ENCODE measurements at regions not wholly inside any gene's neighbourhood (a gene's known extent, or its start where the extent isn't known, plus 50 kb on each side); places are given as distances from the start of the nearest gene placed in this dataset.

- TF ChIP-seq, protein P1, sequence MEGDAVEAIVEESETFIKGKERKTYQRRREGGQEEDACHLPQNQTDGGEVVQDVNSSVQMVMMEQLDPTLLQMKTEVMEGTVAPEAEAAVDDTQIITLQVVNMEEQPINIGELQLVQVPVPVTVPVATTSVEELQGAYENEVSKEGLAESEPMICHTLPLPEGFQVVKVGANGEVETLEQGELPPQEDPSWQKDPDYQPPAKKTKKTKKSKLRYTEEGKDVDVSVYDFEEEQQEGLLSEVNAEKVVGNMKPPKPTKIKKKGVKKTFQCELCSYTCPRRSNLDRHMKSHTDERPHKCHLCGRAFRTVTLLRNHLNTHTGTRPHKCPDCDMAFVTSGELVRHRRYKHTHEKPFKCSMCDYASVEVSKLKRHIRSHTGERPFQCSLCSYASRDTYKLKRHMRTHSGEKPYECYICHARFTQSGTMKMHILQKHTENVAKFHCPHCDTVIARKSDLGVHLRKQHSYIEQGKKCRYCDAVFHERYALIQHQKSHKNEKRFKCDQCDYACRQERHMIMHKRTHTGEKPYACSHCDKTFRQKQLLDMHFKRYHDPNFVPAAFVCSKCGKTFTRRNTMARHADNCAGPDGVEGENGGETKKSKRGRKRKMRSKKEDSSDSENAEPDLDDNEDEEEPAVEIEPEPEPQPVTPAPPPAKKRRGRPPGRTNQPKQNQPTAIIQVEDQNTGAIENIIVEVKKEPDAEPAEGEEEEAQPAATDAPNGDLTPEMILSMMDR (IDR thresholded peaks at IDR 0.05 in 8 of 11, conservative IDR thresholded peaks at IDR 0.05 in 3 of 11), result no peak
- no peak for TF ChIP-seq POLR2A (IDR thresholded peaks at IDR 0.05)
- TF ChIP-seq POLR2AphosphoS5 (IDR thresholded peaks at IDR 0.05), result no peak
Observed at GRCh38 chr1:102631691-102632090, 476.6 kb downstream of the COL11A1 start.

Data from spleen (tissue), 7 donors.